DOHH2 (cell line): ENCODE measurements at regions not wholly inside any gene's neighbourhood (a gene's known extent, or its start where the extent isn't known, plus 50 kb on each side); places are given as distances from the start of the nearest gene placed in this dataset.

Experiments
- EZH2phosphoT487 ChIP-seq: fragments of 200-600 bp; sonication (generic); IDR thresholded peaks from 2 replicates; pipeline ENCODE4 v1.6.1; 2017; ENCODE audit warnings: borderline replicate concordance, mild to moderate bottlenecking, antibody characterized with exemption, low read length, moderate library complexity, mixed read lengths
- TF ChIP-seq, protein P1 (sequence below): fragments of 200-600 bp; sonication (generic); IDR thresholded peaks from one replicate; pipeline ENCODE4 v1.5.1; 2014; ENCODE audit warnings: antibody characterized with exemption, mild to moderate bottlenecking, low read depth, low read length; ENCODE audit not compliant: poor library complexity, severe bottlenecking

DNA sequence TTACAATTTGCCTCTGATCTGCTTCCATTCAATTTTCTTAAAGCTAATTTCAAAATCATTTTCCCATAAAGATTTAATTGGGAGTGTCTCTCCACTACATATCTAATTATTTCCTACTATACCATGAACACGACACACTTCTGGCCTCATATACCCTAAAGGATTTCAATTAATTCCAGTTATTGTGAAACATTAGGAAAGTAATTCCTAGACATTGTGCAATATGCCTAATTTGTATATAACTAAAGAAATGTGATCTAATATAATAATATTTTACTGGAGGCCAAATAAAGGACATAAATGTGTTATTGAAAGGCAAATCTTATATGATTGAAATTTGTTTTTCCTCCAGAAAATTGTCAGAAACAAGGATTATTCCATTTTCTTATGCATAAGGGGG is 727.2 kb upstream of the ADGRL2 start:
- TF ChIP-seq, protein P1, sequence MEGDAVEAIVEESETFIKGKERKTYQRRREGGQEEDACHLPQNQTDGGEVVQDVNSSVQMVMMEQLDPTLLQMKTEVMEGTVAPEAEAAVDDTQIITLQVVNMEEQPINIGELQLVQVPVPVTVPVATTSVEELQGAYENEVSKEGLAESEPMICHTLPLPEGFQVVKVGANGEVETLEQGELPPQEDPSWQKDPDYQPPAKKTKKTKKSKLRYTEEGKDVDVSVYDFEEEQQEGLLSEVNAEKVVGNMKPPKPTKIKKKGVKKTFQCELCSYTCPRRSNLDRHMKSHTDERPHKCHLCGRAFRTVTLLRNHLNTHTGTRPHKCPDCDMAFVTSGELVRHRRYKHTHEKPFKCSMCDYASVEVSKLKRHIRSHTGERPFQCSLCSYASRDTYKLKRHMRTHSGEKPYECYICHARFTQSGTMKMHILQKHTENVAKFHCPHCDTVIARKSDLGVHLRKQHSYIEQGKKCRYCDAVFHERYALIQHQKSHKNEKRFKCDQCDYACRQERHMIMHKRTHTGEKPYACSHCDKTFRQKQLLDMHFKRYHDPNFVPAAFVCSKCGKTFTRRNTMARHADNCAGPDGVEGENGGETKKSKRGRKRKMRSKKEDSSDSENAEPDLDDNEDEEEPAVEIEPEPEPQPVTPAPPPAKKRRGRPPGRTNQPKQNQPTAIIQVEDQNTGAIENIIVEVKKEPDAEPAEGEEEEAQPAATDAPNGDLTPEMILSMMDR = no peak
- no peak for TF ChIP-seq EZH2phosphoT487
